ENCODE measurements at regions not wholly inside any gene's neighbourhood (a gene's known extent, or its start where the extent isn't known, plus 50 kb on each side); places are given as distances from the start of the nearest gene placed in this dataset.

DNA sequence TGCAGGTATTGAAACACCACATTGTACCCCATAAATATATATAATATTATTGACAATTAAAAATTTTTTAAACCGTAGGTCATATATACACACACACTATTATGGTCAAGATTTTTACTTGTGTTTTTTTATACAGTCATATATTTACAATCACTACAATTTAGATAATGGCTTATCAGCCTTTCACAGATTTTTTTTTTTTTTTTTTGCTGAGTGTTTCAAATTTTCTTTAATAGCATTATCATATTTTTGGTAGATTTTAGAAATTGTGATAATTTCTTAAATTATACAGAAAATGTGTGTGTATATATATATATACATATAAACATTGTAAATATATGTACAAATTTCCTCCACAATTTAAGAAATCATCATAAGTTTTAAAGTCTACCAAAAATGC is 68.6 kb upstream of the RGS2 start:
- no peaks in the 10 kb centered on the region for H3K27me3 ChIP-seq (replicated peaks; ENCODE audit: insufficient read depth, low read depth, low read length, poor library complexity)
- POLR2A ChIA-PET (ENCODE audit: low non-redundant PET) = no interaction called here
- no peak for TF ChIP-seq EZH2 (IDR thresholded peaks at IDR 0.05; ENCODE audit: borderline replicate concordance, low read depth, low read length, poor library complexity, severe bottlenecking)
- TF ChIP-seq, protein P1, sequence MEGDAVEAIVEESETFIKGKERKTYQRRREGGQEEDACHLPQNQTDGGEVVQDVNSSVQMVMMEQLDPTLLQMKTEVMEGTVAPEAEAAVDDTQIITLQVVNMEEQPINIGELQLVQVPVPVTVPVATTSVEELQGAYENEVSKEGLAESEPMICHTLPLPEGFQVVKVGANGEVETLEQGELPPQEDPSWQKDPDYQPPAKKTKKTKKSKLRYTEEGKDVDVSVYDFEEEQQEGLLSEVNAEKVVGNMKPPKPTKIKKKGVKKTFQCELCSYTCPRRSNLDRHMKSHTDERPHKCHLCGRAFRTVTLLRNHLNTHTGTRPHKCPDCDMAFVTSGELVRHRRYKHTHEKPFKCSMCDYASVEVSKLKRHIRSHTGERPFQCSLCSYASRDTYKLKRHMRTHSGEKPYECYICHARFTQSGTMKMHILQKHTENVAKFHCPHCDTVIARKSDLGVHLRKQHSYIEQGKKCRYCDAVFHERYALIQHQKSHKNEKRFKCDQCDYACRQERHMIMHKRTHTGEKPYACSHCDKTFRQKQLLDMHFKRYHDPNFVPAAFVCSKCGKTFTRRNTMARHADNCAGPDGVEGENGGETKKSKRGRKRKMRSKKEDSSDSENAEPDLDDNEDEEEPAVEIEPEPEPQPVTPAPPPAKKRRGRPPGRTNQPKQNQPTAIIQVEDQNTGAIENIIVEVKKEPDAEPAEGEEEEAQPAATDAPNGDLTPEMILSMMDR (conservative IDR thresholded peaks at IDR 0.05; ENCODE audit: low read depth, low read length) = no peak
- no TSS peak for BruUV-seq (replicated peaks)
- no peak for DNase-seq (ENCODE audit: low spot score)
- CTCF ChIA-PET = no interaction called here
- intact Hi-C loops (cut with micrococcal nuclease; ENCODE audit: unreplicated experiment) = no loop called here
- H3K9me3 ChIP-seq (ENCODE audit: low read depth, low read length, poor library complexity, severe bottlenecking) = peaks cover 8% of the 10 kb centered on the region
- no peaks in the 10 kb centered on the region for H3K36me3 ChIP-seq (ENCODE audit: insufficient read depth, low read length, poor library complexity, severe bottlenecking)
- no peaks in the 10 kb centered on the region for H3K4me1 ChIP-seq (ENCODE audit: insufficient read depth, low read length, poor library complexity, severe bottlenecking)
- H3K4me3 ChIP-seq (ENCODE audit: low read depth, low read length, poor library complexity, severe bottlenecking) = no peak overlapping the region
- no peak overlapping the region for H3K27ac ChIP-seq (ENCODE audit: low read depth, low read length, poor library complexity, severe bottlenecking)

DNA sequence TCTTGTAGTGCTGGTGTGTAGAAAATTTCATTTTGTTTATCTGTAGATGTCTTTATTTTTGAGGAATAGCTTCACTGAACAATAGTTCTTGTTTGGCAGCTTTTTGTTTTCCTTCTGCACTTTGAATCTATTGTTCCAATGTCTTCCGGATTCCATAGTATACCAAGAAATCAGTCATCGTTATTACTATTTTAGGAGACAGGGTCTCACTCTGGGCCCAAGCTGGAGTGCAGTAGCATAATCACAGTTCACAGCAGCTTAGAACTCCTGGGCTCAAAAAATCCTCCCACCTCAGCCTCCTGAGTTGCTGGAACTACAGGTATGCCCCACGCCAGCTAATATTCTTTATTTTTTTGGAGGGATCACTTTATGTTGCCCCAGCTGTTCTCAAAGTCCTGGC is 67.7 kb upstream of the RGS2 start:
- no peak overlapping the region for H3K4me3 ChIP-seq (ENCODE audit: low read depth, low read length, poor library complexity, severe bottlenecking)
- H3K4me1 ChIP-seq (ENCODE audit: insufficient read depth, low read length, poor library complexity, severe bottlenecking) = no peaks in the 10 kb centered on the region
- peaks cover 8% of the 10 kb centered on the region for H3K9me3 ChIP-seq (ENCODE audit: low read depth, low read length, poor library complexity, severe bottlenecking)
- no TSS peak for BruUV-seq (replicated peaks)
- TF ChIP-seq, protein P1 (conservative IDR thresholded peaks at IDR 0.05; ENCODE audit: low read depth, low read length) = no peak
- no peak for TF ChIP-seq EZH2 (IDR thresholded peaks at IDR 0.05; ENCODE audit: borderline replicate concordance, low read depth, low read length, poor library complexity, severe bottlenecking)
- no peaks in the 10 kb centered on the region for H3K27me3 ChIP-seq (replicated peaks; ENCODE audit: insufficient read depth, low read depth, low read length, poor library complexity)
- no peak overlapping the region for H3K27ac ChIP-seq (ENCODE audit: low read depth, low read length, poor library complexity, severe bottlenecking)
- intact Hi-C loops (cut with micrococcal nuclease; ENCODE audit: unreplicated experiment) = no loop called here
- DNase-seq (ENCODE audit: low spot score) = no peak
- ChIA-PET POLR2A (ENCODE audit: low non-redundant PET) (no interaction called here), CTCF (no interaction called here)
- no peaks in the 10 kb centered on the region for H3K36me3 ChIP-seq (ENCODE audit: insufficient read depth, low read length, poor library complexity, severe bottlenecking)

DNA sequence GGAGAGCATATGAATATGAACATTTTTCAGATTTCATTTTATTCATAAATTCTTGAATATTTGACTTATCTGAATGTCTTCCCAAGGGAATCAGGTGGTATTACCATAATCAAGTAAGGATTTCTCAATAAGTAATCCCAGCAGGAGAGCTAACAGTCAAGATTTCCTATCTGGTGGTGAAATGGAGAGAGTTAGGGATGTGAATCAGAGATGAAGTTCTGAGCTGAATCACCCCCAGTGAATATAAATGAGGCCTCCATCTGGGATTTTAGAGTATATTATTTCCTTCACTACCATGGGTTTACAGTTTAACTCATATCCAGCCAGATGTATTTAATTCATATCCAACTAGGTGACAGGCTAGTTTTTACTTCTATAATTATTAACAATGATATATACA is 61.5 kb upstream of the RGS2 start:
- BruUV-seq (replicated peaks) = no TSS peak
- peak overlapping the region; percentile 35 for H3K27ac ChIP-seq (ENCODE audit: low read depth, low read length, poor library complexity, severe bottlenecking)

More for the DNA sequence above, 61.5 kb upstream of the RGS2 start:
- Histone ChIP-seq H3K36me3 (ENCODE audit: insufficient read depth, low read length, poor library complexity, severe bottlenecking) (no peaks in the 10 kb centered on the region), H3K9me3 (ENCODE audit: low read depth, low read length, poor library complexity, severe bottlenecking) (no peaks in the 10 kb centered on the region), H3K4me3 (ENCODE audit: low read depth, low read length, poor library complexity, severe bottlenecking) (no peak overlapping the region), H3K4me1 (ENCODE audit: insufficient read depth, low read length, poor library complexity, severe bottlenecking) (peaks cover 16% of the 10 kb centered on the region), H3K27me3 (replicated peaks; ENCODE audit: insufficient read depth, low read depth, low read length, poor library complexity) (no peaks in the 10 kb centered on the region)
- TF ChIP-seq EZH2 (IDR thresholded peaks at IDR 0.05; ENCODE audit: borderline replicate concordance, low read depth, low read length, poor library complexity, severe bottlenecking) = no peak
- TF ChIP-seq, protein P1 (conservative IDR thresholded peaks at IDR 0.05; ENCODE audit: low read depth, low read length) = no peak
- intact Hi-C loops (cut with micrococcal nuclease; ENCODE audit: unreplicated experiment) = no loop called here
- ChIA-PET POLR2A (ENCODE audit: low non-redundant PET) (no interaction called here), CTCF (interaction anchor here (1.2 kb wide), 1 partner anchor 60 kb away, joined by 4 read pairs; no protein-coding TSS in a partner anchor)
- DNase-seq (ENCODE audit: low spot score) = peak; percentile 78

All from A673 (cell line).